Erythroblast (primary cell): ENCODE measurements at regions not wholly inside any gene's neighbourhood (a gene's known extent, or its start where the extent isn't known, plus 50 kb on each side); places are given as distances from the start of the nearest gene placed in this dataset.

Experiments
- GATA1 ChIP-seq: IDR thresholded peaks from 2 replicates; pipeline ENCODE4 v1.6.1; 2011; ENCODE audit warnings: low read depth, mild to moderate bottlenecking, control low read depth, low read length, moderate library complexity
- POLR2A ChIP-seq: IDR thresholded peaks from 2 replicates; pipeline ENCODE4 v1.6.1; 2011; ENCODE audit warnings: mild to moderate bottlenecking, low read length

GRCh38 chr3:187839422-187839821 is 94.2 kb upstream of the BCL6 start:
- TF ChIP-seq POLR2A (no peak), GATA1 (no peak)
